Activated B cell treated with CpG ODN at 0.5 μM for 24 hours (primary cell): ENCODE measurements at regions not wholly inside any gene's neighbourhood (a gene's known extent, or its start where the extent isn't known, plus 50 kb on each side); places are given as distances from the start of the nearest gene placed in this dataset.

ENCODE experiments used
- ATAC-seq: fragments of 200-7000 bp; cut with Tn5 transposase; one replicate; pipeline ENCODE4 v1.10.0; 2021; ENCODE audit warnings: low read depth, mild to moderate bottlenecking, moderate library complexity
- CTCF ChIA-PET: fragments of 350-600 bp; sonication (Branson Sonifier 250); formaldehyde crosslinking; loops from one replicate; lab custom pipeline; 2021; ENCODE audit warnings: antibody characterized with exemption; lab: Charles Lee
- POLR2A ChIA-PET: fragments of 350-600 bp; sonication (Branson Sonifier 250); formaldehyde crosslinking; loops from one replicate; lab custom pipeline; 2021; ENCODE audit warnings: antibody characterized with exemption; lab: Charles Lee
- DNase-seq: peaks from one replicate; pipeline ENCODE4 v3.0.0; 2022
- H3K27ac Mint-ChIP-seq: one replicate; pipeline ENCODE4 v1.8.0; 2020; ENCODE audit warnings: mixed read lengths
- H3K27me3 Mint-ChIP-seq: one replicate; pipeline ENCODE4 v1.8.0; 2021; ENCODE audit warnings: mixed read lengths
- H3K36me3 Mint-ChIP-seq: one replicate; pipeline ENCODE4 v1.8.0; 2021; ENCODE audit warnings: low read depth, mixed read lengths
- H3K4me1 Mint-ChIP-seq: one replicate; pipeline ENCODE4 v1.8.0; 2021; ENCODE audit warnings: mixed read lengths
- H3K4me3 Mint-ChIP-seq: one replicate; pipeline ENCODE4 v1.8.0; 2020; ENCODE audit warnings: mild to moderate bottlenecking, mixed read lengths
- H3K9me3 Mint-ChIP-seq: one replicate; pipeline ENCODE4 v1.8.0; 2020; ENCODE audit warnings: mixed read lengths
- CTCF ChIP-seq: fragments of 200-600 bp; IDR thresholded peaks from one replicate; pipeline ENCODE4 v1.8.0; 2022; ENCODE audit warnings: antibody characterized with exemption, mild to moderate bottlenecking
- intact Hi-C: fragments of 100-400 bp; cut with micrococcal nuclease; formaldehyde crosslinking; loops from one replicate; pipeline ENCODE4 v1.15.1; 2024

DNA sequence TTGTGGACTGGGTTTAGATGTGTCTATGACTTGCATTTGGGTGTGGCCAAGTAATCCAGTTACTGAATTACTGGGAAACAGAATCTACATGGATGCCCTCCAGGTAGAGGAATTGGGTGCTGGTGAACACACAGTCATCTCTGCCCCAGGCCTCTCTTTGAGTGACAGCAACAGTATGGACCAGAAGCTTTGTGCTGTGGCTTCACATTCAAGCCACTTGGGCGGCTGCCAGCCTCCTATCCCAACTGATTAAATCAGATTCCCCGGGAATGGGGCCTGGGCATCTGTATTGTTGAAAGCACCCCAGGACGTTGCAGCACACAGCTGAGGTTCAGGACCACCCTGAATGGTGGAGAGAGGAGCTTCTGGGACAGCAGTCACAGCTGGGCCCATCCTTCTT lies 144.6 kb downstream of the DHX35 start:
- Mint-ChIP-seq H3K4me1 (no peaks in the 10 kb centered on the region), H3K4me3 (no peak overlapping the region), H3K9me3 (peaks cover 11% of the 10 kb centered on the region), H3K36me3 (no peaks in the 10 kb centered on the region), H3K27me3 (peaks cover 43% of the 10 kb centered on the region), H3K27ac (no peak overlapping the region)
- DNase-seq (no peak), ATAC-seq (no peak)
- ChIA-PET CTCF (no interaction called here), POLR2A (no interaction called here)
- TF ChIP-seq CTCF = no peak
- intact Hi-C loops = no loop called here

DNA sequence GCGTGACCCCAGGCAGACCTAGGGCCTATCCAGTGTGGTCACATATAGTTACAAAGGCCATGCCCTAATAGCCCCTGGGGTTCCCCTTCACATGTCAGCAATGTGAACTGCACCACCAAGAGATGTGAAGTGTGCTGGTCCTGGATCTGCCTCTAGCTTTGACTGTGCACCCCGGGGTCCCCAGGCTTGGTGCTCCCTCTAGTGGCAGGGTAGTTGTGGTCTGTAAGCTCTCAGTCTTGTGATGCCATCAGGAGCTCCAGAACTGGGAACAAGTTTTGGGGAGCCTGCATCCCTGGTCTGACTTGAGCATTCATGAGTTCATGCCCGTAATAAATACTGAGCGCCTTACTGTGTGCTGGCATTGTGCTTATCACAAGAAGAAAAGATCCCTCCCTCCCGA lies 143.4 kb downstream of the DHX35 start:
- CTCF ChIA-PET = no interaction called here
- no peak for DNase-seq
- Mint-ChIP-seq H3K27me3 (peaks cover 37% of the 10 kb centered on the region), H3K9me3 (peaks cover 11% of the 10 kb centered on the region), H3K36me3 (no peaks in the 10 kb centered on the region), H3K4me1 (no peaks in the 10 kb centered on the region), H3K4me3 (no peak overlapping the region), H3K27ac (no peak overlapping the region)
- POLR2A ChIA-PET = no interaction called here
- intact Hi-C loops = no loop called here
- no peak for TF ChIP-seq CTCF
- ATAC-seq = no peak

DNA sequence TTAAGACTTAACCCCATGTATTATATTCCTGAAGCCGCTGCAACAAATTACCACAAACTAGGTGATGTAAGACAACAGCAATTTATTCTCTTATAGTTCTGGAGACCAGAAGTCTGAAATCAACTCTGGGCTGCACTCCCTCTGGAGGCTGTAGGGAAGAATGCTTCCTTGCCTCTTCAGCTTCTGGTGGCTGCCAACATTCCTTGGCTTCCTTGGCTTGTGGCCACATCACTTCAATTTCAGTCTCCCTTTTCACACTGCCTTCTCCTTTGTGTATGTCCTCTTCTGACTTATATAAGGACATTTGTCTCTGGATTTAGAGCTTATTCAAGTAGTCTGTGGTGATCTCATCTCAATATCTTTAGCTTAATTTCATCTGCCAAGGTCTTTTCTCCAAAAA lies 141.6 kb downstream of the DHX35 start:
- intact Hi-C loops = no loop called here
- Mint-ChIP-seq H3K9me3 (peaks cover 11% of the 10 kb centered on the region), H3K36me3 (no peaks in the 10 kb centered on the region), H3K27me3 (peaks cover 33% of the 10 kb centered on the region), H3K4me1 (no peaks in the 10 kb centered on the region), H3K27ac (no peak overlapping the region), H3K4me3 (no peak overlapping the region)
- ChIA-PET CTCF (no interaction called here), POLR2A (no interaction called here)
- no peak for DNase-seq
- TF ChIP-seq CTCF = no peak
- no peak for ATAC-seq

DNA sequence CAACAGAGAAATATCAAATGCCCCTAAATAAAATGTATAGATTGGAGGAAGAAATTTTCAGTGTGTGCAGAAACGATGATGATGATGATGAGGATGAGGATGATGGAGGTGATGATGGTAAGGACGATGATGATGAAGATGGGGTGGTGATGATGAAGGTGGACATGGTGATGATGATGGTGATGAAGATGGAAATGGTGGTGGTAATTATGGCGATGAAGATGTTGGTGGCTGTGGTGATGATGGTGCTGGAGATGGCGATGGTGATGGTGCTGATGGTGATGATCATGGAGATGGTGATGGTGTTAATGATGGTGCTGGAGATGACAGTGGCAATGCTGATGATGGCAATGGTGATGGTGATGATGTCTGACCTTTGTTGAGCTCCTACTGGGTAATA lies 141.2 kb downstream of the DHX35 start:
- peaks cover 11% of the 10 kb centered on the region for H3K9me3 Mint-ChIP-seq
- H3K4me1 Mint-ChIP-seq = no peaks in the 10 kb centered on the region
- DNase-seq = no peak
- ChIA-PET POLR2A (no interaction called here), CTCF (no interaction called here)
- peaks cover 33% of the 10 kb centered on the region for H3K27me3 Mint-ChIP-seq
- TF ChIP-seq CTCF = no peak
- H3K4me3 Mint-ChIP-seq = no peak overlapping the region
- H3K27ac Mint-ChIP-seq = no peak overlapping the region
- intact Hi-C loops = no loop called here
- ATAC-seq = no peak
- H3K36me3 Mint-ChIP-seq = no peaks in the 10 kb centered on the region

GRCh38 chr20:39101895-39102294 lies 139.8 kb downstream of the DHX35 start:
- Mint-ChIP-seq H3K36me3 (no peaks in the 10 kb centered on the region), H3K27me3 (peaks cover 34% of the 10 kb centered on the region), H3K4me1 (no peaks in the 10 kb centered on the region), H3K27ac (no peak overlapping the region), H3K4me3 (no peak overlapping the region), H3K9me3 (peaks cover 11% of the 10 kb centered on the region)
- ChIA-PET CTCF (no interaction called here), POLR2A (no interaction called here)
- no peak for TF ChIP-seq CTCF
- intact Hi-C loops = no loop called here
- ATAC-seq (no peak), DNase-seq (no peak)
